Activated naive CD8-positive, alpha-beta T cell treated with anti-CD3 and anti-CD28 coated beads, Interleukin-2, amount 10 ng/mL, durations not matched to agents 7 days and 5 days (primary cell): ENCODE measurements at regions not wholly inside any gene's neighbourhood (a gene's known extent, or its start where the extent isn't known, plus 50 kb on each side); places are given as distances from the start of the nearest gene placed in this dataset.

ENCODE experiments used
- ATAC-seq: fragments of 150-1000 bp; cut with Tn5 transposase; one replicate; pipeline ENCODE4 v1.10.0; 2021; ENCODE audit warnings: low read depth, moderate library complexity
- POLR2A ChIA-PET: fragments of 350-600 bp; sonication (Branson Sonifier 250); formaldehyde crosslinking; loops from one replicate; lab custom pipeline; 2021; ENCODE audit warnings: antibody characterized with exemption; lab: Charles Lee
- DNase-seq: peaks from one replicate; pipeline ENCODE4 v3.0.0; 2021
- H3K27ac Mint-ChIP-seq: one replicate; pipeline ENCODE4 v1.8.0; 2022; ENCODE audit warnings: mild to moderate bottlenecking, mixed read lengths
- H3K27me3 Mint-ChIP-seq: one replicate; pipeline ENCODE4 v1.8.0; 2022; ENCODE audit warnings: mild to moderate bottlenecking, moderate library complexity, mixed read lengths
- H3K36me3 Mint-ChIP-seq: one replicate; pipeline ENCODE4 v1.8.0; 2021; ENCODE audit warnings: mild to moderate bottlenecking, mixed read lengths
- H3K4me1 Mint-ChIP-seq: one replicate; pipeline ENCODE4 v1.8.0; 2021; ENCODE audit warnings: mixed read lengths
- H3K4me3 Mint-ChIP-seq: one replicate; pipeline ENCODE4 v1.8.0; 2022; ENCODE audit warnings: mild to moderate bottlenecking, moderate library complexity, mixed read lengths
- H3K9me3 Mint-ChIP-seq: one replicate; pipeline ENCODE4 v1.8.0; 2021; ENCODE audit warnings: mixed read lengths

GRCh38 chr2:204278454-204278853, 266.8 kb upstream of the PARD3B start:
- Mint-ChIP-seq H3K4me3 (no peak overlapping the region), H3K36me3 (no peaks in the 10 kb centered on the region), H3K4me1 (no peaks in the 10 kb centered on the region), H3K27me3 (peaks cover 30% of the 10 kb centered on the region), H3K27ac (no peak overlapping the region), H3K9me3 (no peaks in the 10 kb centered on the region)
- DNase-seq, result no peak
- no peak for ATAC-seq
- POLR2A ChIA-PET, result no interaction called here

DNA sequence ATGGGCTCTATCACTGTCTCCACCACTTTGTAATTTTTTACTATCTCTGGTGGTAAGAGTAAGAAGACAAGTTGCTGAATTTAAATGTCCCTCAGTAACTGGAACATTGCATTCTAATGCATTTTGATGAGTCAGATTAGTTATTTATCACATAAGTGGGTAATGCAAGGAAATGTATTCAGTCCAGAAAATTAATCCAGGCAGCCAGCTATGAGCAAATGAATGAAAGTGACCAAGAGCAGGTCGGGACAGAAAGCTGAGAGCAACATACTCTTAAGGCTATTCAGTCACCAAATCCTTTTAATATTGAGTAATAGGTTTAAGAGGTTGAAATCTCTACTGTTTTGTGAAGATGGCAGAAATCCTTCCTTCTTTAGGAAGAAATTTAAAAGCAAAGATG, 265.5 kb upstream of the PARD3B start:
- Mint-ChIP-seq H3K36me3 (no peaks in the 10 kb centered on the region), H3K9me3 (no peaks in the 10 kb centered on the region), H3K4me3 (no peak overlapping the region), H3K4me1 (no peaks in the 10 kb centered on the region), H3K27ac (no peak overlapping the region), H3K27me3 (peaks cover 36% of the 10 kb centered on the region)
- POLR2A ChIA-PET, result no interaction called here
- ATAC-seq (no peak), DNase-seq (no peak)

DNA sequence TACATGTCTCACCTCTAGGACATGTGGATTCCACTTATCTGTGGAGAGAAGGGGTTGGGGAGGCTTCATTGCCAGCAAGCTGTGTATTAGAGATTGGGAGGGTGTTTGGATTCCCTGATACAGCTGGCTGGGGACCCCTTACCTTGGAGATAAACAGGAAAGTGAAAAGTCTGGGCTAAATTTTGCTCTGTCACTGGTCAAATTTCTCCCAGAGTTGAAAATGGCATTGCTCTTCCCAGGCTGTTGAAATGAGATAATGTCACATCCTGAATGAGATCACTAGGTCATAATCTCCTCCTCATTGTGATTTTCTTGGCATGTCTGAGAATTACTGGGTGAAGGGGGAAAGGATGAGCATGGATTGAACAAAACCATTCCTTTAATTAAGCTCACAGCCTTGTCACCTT, 265.0 kb upstream of the PARD3B start:
- DNase-seq, result no peak
- Mint-ChIP-seq H3K27ac (no peak overlapping the region), H3K36me3 (no peaks in the 10 kb centered on the region), H3K27me3 (peaks cover 34% of the 10 kb centered on the region), H3K4me1 (no peaks in the 10 kb centered on the region), H3K9me3 (no peaks in the 10 kb centered on the region), H3K4me3 (no peak overlapping the region)
- POLR2A ChIA-PET, result no interaction called here
- no peak for ATAC-seq

DNA sequence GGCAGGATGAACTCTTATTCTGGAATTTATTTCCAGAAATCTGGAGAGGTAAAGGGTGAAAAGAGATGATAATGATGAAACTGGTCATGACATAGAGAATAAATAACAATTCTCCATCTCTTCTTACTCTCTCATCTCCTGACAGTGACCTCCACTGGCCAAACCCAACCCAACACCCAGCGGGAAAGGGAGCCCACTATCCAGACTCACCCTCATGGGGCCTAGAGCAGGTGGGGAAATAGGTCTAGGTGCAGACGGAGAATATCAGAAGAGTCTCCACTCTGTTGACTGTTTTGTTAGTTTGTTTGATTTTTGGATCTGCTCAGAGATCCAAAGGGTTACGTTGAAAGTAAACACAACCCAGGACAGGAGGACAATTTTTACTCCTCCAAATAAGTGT, 263.2 kb upstream of the PARD3B start:
- ATAC-seq (no peak), DNase-seq (no peak)
- no peak overlapping the region for H3K27ac Mint-ChIP-seq
- H3K36me3 Mint-ChIP-seq, result no peaks in the 10 kb centered on the region
- H3K9me3 Mint-ChIP-seq, result no peaks in the 10 kb centered on the region
- peaks cover 34% of the 10 kb centered on the region for H3K27me3 Mint-ChIP-seq
- no peaks in the 10 kb centered on the region for H3K4me1 Mint-ChIP-seq
- H3K4me3 Mint-ChIP-seq, result no peak overlapping the region
- POLR2A ChIA-PET, result no interaction called here

DNA sequence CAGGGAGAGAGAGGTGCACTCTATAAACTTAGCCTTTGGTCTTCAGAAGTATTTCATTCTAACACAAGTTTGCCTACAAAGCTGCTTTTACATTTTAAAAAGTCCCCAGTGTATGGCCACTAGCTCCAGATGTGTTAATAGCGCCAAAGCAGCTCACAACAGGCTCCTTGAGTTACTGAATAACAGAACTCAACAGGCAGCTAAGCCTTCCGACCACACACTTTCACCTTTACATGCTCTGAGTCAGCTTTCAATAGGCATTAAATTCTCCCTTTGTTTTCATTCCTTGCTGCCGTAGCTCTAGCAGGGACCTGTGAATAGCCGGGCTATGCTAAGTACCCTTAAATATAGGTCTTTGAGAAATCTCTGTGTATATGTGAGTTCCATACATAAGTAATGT, 262.8 kb upstream of the PARD3B start:
- DNase-seq, result no peak
- H3K9me3 Mint-ChIP-seq, result no peaks in the 10 kb centered on the region
- no peaks in the 10 kb centered on the region for H3K4me1 Mint-ChIP-seq
- peaks cover 30% of the 10 kb centered on the region for H3K27me3 Mint-ChIP-seq
- no peak overlapping the region for H3K27ac Mint-ChIP-seq
- no peaks in the 10 kb centered on the region for H3K36me3 Mint-ChIP-seq
- no peak overlapping the region for H3K4me3 Mint-ChIP-seq
- POLR2A ChIA-PET, result no interaction called here
- ATAC-seq, result no peak

GRCh38 chr2:204289066-204289465, 256.2 kb upstream of the PARD3B start:
- ATAC-seq, result no peak
- Mint-ChIP-seq H3K4me1 (no peaks in the 10 kb centered on the region), H3K27me3 (peaks cover 18% of the 10 kb centered on the region), H3K9me3 (no peaks in the 10 kb centered on the region), H3K4me3 (no peak overlapping the region), H3K27ac (no peak overlapping the region), H3K36me3 (no peaks in the 10 kb centered on the region)
- DNase-seq, result no peak
- POLR2A ChIA-PET, result no interaction called here

DNA sequence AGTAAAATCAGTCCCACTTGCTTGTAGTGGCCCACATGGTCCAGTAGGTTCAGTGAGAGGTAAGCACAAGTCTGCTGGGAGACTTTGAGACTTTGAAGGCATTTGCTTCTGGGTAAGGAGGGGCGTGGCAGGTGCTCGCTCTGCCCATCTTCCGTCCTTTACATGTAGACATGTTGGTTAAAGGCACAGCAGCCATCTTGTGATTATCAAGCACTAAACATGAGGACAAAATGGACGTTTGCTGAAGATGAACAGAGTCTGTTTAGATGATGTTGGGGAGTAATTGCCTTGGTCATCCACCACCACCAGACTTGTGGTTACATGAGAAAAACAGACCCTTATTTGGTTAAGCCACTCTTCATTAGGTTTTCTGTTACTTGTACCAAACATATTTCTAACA, 252.8 kb upstream of the PARD3B start:
- H3K9me3 Mint-ChIP-seq, result no peaks in the 10 kb centered on the region
- H3K4me3 Mint-ChIP-seq, result no peak overlapping the region
- DNase-seq (no peak), ATAC-seq (no peak)
- H3K4me1 Mint-ChIP-seq, result no peaks in the 10 kb centered on the region
- POLR2A ChIA-PET, result no interaction called here
- no peak overlapping the region for H3K27ac Mint-ChIP-seq
- H3K27me3 Mint-ChIP-seq, result peaks cover 17% of the 10 kb centered on the region
- H3K36me3 Mint-ChIP-seq, result no peaks in the 10 kb centered on the region

- POLR2A ChIA-PET, result no interaction called here
- H3K4me3 Mint-ChIP-seq, result no peak overlapping the region
- ATAC-seq (no peak), DNase-seq (no peak)
- peaks cover 20% of the 10 kb centered on the region for H3K27me3 Mint-ChIP-seq
- H3K36me3 Mint-ChIP-seq, result no peaks in the 10 kb centered on the region
- H3K9me3 Mint-ChIP-seq, result no peaks in the 10 kb centered on the region
- no peak overlapping the region for H3K27ac Mint-ChIP-seq
- no peaks in the 10 kb centered on the region for H3K4me1 Mint-ChIP-seq
These were observed 251.2 kb upstream of the PARD3B start for GRCh38 chr2:204293884-204294747.

DNA sequence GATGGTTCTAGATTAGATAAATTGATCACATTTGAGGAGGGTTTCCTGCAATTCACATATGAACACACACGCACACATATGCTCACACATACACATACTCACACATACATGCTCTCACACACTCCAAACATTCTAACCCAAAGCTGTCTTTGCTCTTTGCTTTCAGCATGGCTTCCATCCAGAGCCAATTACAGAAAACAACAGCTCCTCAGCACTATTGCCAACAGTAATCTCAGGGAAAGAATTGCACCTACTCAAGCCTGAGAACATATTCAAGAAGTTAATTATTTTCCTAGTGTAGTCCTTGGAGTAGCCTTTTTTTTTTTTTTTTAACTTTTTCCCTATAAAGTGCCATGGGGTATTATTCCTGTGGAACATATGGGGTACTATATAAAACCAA, 246.9 kb upstream of the PARD3B start:
- H3K4me1 Mint-ChIP-seq, result no peaks in the 10 kb centered on the region
- H3K27ac Mint-ChIP-seq, result no peak overlapping the region
- no peak for DNase-seq
- no peak for ATAC-seq
- H3K9me3 Mint-ChIP-seq, result no peaks in the 10 kb centered on the region
- no peak overlapping the region for H3K4me3 Mint-ChIP-seq
- POLR2A ChIA-PET, result no interaction called here
- H3K27me3 Mint-ChIP-seq, result peaks cover 16% of the 10 kb centered on the region
- no peaks in the 10 kb centered on the region for H3K36me3 Mint-ChIP-seq

GRCh38 chr2:204299766-204300165, 245.5 kb upstream of the PARD3B start:
- H3K9me3 Mint-ChIP-seq, result no peaks in the 10 kb centered on the region
- DNase-seq (no peak), ATAC-seq (no peak)
- H3K27me3 Mint-ChIP-seq, result peaks cover 7% of the 10 kb centered on the region
- no peaks in the 10 kb centered on the region for H3K4me1 Mint-ChIP-seq
- POLR2A ChIA-PET, result no interaction called here
- H3K4me3 Mint-ChIP-seq, result no peak overlapping the region
- H3K36me3 Mint-ChIP-seq, result no peaks in the 10 kb centered on the region
- H3K27ac Mint-ChIP-seq, result no peak overlapping the region

GRCh38 chr2:204306667-204307066, 238.6 kb upstream of the PARD3B start:
- H3K4me1 Mint-ChIP-seq, result no peaks in the 10 kb centered on the region
- POLR2A ChIA-PET, result no interaction called here

DNA sequence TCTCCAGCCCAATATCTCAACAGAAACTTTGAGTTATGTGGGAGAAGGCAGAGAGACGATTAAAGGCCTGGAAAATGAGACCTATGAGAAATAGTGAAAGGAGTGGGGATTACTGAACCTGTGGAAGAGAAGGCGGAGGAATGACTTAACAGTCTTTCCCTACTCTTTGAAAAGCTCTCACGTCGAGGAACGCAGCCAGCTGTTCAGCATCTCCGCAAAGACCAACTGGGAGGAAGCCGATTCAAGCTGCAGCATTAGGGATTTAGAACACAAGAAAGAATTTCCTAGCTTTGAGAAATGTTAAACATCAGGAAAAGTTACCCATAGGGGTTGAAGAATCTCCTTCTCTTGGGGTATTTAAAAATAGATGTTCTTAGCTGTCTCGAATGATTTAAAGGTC, 233.2 kb upstream of the PARD3B start:
- H3K27ac Mint-ChIP-seq, result no peak overlapping the region
- no peak for ATAC-seq
- DNase-seq, result no peak
- no peak overlapping the region for H3K4me3 Mint-ChIP-seq
- H3K4me1 Mint-ChIP-seq, result no peaks in the 10 kb centered on the region
- H3K27me3 Mint-ChIP-seq, result peaks cover 18% of the 10 kb centered on the region
- H3K9me3 Mint-ChIP-seq, result no peaks in the 10 kb centered on the region
- POLR2A ChIA-PET, result no interaction called here
- H3K36me3 Mint-ChIP-seq, result no peaks in the 10 kb centered on the region

More at GRCh38 chr2:204306667-204307066, 238.6 kb upstream of the PARD3B start:
- ATAC-seq (no peak), DNase-seq (no peak)
- Mint-ChIP-seq H3K9me3 (no peaks in the 10 kb centered on the region), H3K27ac (no peak overlapping the region), H3K4me3 (no peak overlapping the region), H3K36me3 (no peaks in the 10 kb centered on the region), H3K27me3 (peaks cover 8% of the 10 kb centered on the region)

- H3K27me3 Mint-ChIP-seq, result peaks cover 18% of the 10 kb centered on the region
- no peaks in the 10 kb centered on the region for H3K9me3 Mint-ChIP-seq
- DNase-seq (no peak), ATAC-seq (no peak)
- POLR2A ChIA-PET, result no interaction called here
- H3K4me3 Mint-ChIP-seq, result no peak overlapping the region
- H3K4me1 Mint-ChIP-seq, result no peaks in the 10 kb centered on the region
- no peaks in the 10 kb centered on the region for H3K36me3 Mint-ChIP-seq
- H3K27ac Mint-ChIP-seq, result no peak overlapping the region
These were observed 232.0 kb upstream of the PARD3B start for GRCh38 chr2:204313256-204313655.

DNA sequence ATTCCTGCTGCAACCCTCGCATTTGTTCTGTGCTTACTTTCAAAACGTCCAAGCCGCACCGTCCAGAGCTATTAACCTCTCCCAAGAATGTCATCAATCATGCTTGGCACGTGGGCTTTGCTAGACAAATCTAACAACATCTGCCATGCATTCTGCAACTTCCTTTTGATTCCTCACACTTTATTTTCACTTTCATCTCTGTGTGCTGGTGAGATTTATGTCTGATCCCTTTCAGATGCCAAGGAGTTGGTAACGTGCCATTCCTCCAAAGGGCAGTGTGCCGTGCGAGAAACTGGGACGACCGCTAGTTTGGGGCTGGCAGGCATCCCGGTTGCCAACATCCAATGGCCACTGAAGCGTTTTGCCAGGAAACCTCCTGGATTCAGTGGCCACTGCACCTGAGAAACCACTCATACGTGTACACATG, 230.0 kb upstream of the PARD3B start:
- Mint-ChIP-seq H3K27me3 (peaks cover 21% of the 10 kb centered on the region), H3K36me3 (no peaks in the 10 kb centered on the region), H3K27ac (no peak overlapping the region), H3K4me1 (no peaks in the 10 kb centered on the region), H3K4me3 (no peak overlapping the region), H3K9me3 (no peaks in the 10 kb centered on the region)
- ATAC-seq, result no peak
- DNase-seq, result no peak
- POLR2A ChIA-PET, result no interaction called here
